H1 (cell line): ENCODE measurements at regions not wholly inside any gene's neighbourhood (a gene's known extent, or its start where the extent isn't known, plus 50 kb on each side); places are given as distances from the start of the nearest gene placed in this dataset.

Experiments
- CTCF ChIA-PET: fragments of 300-600 bp; sonication (Branson Sonifier 250); formaldehyde crosslinking; loops from one replicate; lab custom pipeline; 2021; ENCODE audit not compliant: partially characterized antibody; lab: Charles Lee
- POLR2A ChIA-PET: fragments of 300-600 bp; sonication (Branson Sonifier 250); formaldehyde crosslinking; loops from one replicate; lab custom pipeline; 2021; ENCODE audit warnings: inconsistent platforms; ENCODE audit not compliant: partially characterized antibody; lab: Charles Lee
- DNase-seq, 2 experiments: peaks; one replicate each; pipeline versions ENCODE4 v3.0.0 to v3.0.0-alpha.2; 2010 to 2022; ENCODE audit warnings: low spot score in 2 of 2, low read depth in 1 of 2, mixed read lengths in 1 of 2
- FAIRE-seq: peaks from 2 replicates; lab custom pipeline; 2011; peaks lifted over from hg19 to GRCh38; lab: Jason Lieb, UNC
- H2AFZ ChIP-seq: 2 replicates; pipeline ENCODE4 v1.8.1; 2012; ENCODE audit warnings: low read length, inconsistent platforms
- H2AK5ac ChIP-seq: 2 replicates; pipeline ENCODE4 v1.6.1; 2013; ENCODE audit warnings: low read depth, low read length
- H2BK120ac ChIP-seq: replicated peaks from 2 replicates; pipeline ENCODE3; 2013; ENCODE audit warnings: low read depth, low read length, inconsistent platforms
- H2BK12ac ChIP-seq: 2 replicates; pipeline ENCODE4 v1.6.1; 2013; ENCODE audit warnings: low read depth, low read length
- H2BK15ac ChIP-seq: 2 replicates; pipeline ENCODE4 v1.6.1; 2013; ENCODE audit warnings: low read length
- H2BK20ac ChIP-seq: 2 replicates; pipeline ENCODE4 v1.6.1; 2013; ENCODE audit warnings: low read length
- H2BK5ac ChIP-seq: 2 replicates; pipeline ENCODE4 v1.6.1; 2013; ENCODE audit warnings: low read depth, low read length
- H3K14ac ChIP-seq: 2 replicates; pipeline ENCODE4 v1.6.1; 2013; ENCODE audit warnings: inconsistent platforms; ENCODE audit not compliant: insufficient read length
- H3K18ac ChIP-seq: 2 replicates; pipeline ENCODE4 v1.6.1; 2013; ENCODE audit warnings: low read length; ENCODE audit errors: extremely low read depth
- H3K23ac ChIP-seq: 2 replicates; pipeline ENCODE4 v1.6.1; 2013; ENCODE audit warnings: inconsistent platforms; ENCODE audit not compliant: insufficient read length
- H3K23me2 ChIP-seq: 2 replicates; pipeline ENCODE4 v1.6.1; 2013; ENCODE audit warnings: low read depth, low read length
- H3K27ac ChIP-seq: 2 replicates; pipeline ENCODE4 v1.6.1; 2011; ENCODE audit warnings: low read depth, low read length, inconsistent platforms
- H3K27me3 ChIP-seq, 4 experiments: replicated peaks in 1 of 4; 1 replicate in 1 of 4; 2 replicates in 3 of 4; pipeline versions ENCODE4 v1.6.1 to v1.8.1; 2011 to 2013; ENCODE audit warnings: low read length in 3 of 4, mild to moderate bottlenecking in 3 of 4, inconsistent platforms in 2 of 4, mixed read lengths in 2 of 4, moderate library complexity in 1 of 4; ENCODE audit not compliant: control insufficient read depth in 3 of 4, insufficient read depth in 3 of 4; ENCODE audit errors: extremely low read depth in 1 of 4
- H3K36me3 ChIP-seq, 4 experiments: 2 replicates each; pipeline versions ENCODE4 v1.6.1 to v1.8.1; 2011 to 2013; ENCODE audit warnings: mild to moderate bottlenecking in 4 of 4, low read length in 3 of 4, moderate library complexity in 2 of 4, control low read depth in 1 of 4, inconsistent platforms in 1 of 4; ENCODE audit not compliant: insufficient read depth in 4 of 4, control insufficient read depth in 2 of 4
- H3K4ac ChIP-seq: replicated peaks from 2 replicates; pipeline ENCODE3; 2013; ENCODE audit warnings: low read length, low read depth, mixed read lengths, inconsistent platforms; ENCODE audit not compliant: insufficient read length
- H3K4me1 ChIP-seq, 4 experiments: replicated peaks in 1 of 4; 1 replicate in 1 of 4; 2 replicates in 3 of 4; pipeline versions ENCODE4 v1.6.1 to v1.8.1; 2011 to 2013; ENCODE audit warnings: low read length in 3 of 4, inconsistent platforms in 2 of 4, mixed read lengths in 1 of 4; ENCODE audit not compliant: insufficient read depth in 4 of 4, control insufficient read depth in 3 of 4
- H3K4me2 ChIP-seq, 2 experiments: 2 replicates each; pipeline versions ENCODE4 v1.6.1 to v1.8.1; 2011 to 2013; ENCODE audit warnings: low read depth in 2 of 2, low read length in 2 of 2, control low read depth in 1 of 2, inconsistent platforms in 1 of 2, mild to moderate bottlenecking in 1 of 2; ENCODE audit not compliant: insufficient read depth in 1 of 2
- H3K4me3 ChIP-seq, 4 experiments: fragments of 200-600, 300-600 bp in 1 of 4; sonication (generic), shearing (Covaris generic), sonication (Bioruptor Twin) in 1 of 4; 2 replicates each; pipeline versions ENCODE4 v1.5.1 to v1.8.1; 2011 to 2016; ENCODE audit warnings: low read length in 4 of 4, low read depth in 3 of 4, control low read depth in 2 of 4, inconsistent platforms in 2 of 4, mild to moderate bottlenecking in 2 of 4, mixed read lengths in 1 of 4, moderate library complexity in 1 of 4; ENCODE audit not compliant: insufficient read depth in 2 of 4; ENCODE audit errors: extremely low read depth in 1 of 4
- H3K56ac ChIP-seq: replicated peaks from 2 replicates; pipeline ENCODE3; 2013; ENCODE audit warnings: low read depth, mild to moderate bottlenecking, mixed read lengths, low read length, inconsistent platforms; ENCODE audit not compliant: insufficient read length
- H3K79me1 ChIP-seq: 2 replicates; pipeline ENCODE4 v1.6.1; 2013; ENCODE audit warnings: low read depth, low read length, control low read depth
- H3K79me2 ChIP-seq, 2 experiments: 2 replicates each; pipeline versions ENCODE4 v1.6.1 to v1.8.1; 2012 to 2013; ENCODE audit warnings: low read length in 2 of 2, mild to moderate bottlenecking in 2 of 2, inconsistent platforms in 1 of 2; ENCODE audit not compliant: insufficient read depth in 2 of 2, control insufficient read depth in 1 of 2
- H3K9ac ChIP-seq, 4 experiments: replicated peaks in 1 of 4; 1 replicate in 1 of 4; 2 replicates in 3 of 4; pipeline versions ENCODE4 v1.6.1 to v1.8.1; 2011 to 2013; ENCODE audit warnings: low read depth in 3 of 4, low read length in 3 of 4, control low read depth in 2 of 4, mild to moderate bottlenecking in 2 of 4, moderate library complexity in 2 of 4, inconsistent platforms in 1 of 4; ENCODE audit errors: extremely low read depth in 1 of 4
- H3K9me3 ChIP-seq, 2 experiments: 2 replicates each; pipeline versions ENCODE4 v1.6.1 to v1.8.1; 2012 to 2013; ENCODE audit warnings: mild to moderate bottlenecking in 2 of 2, moderate library complexity in 2 of 2, control low read depth in 1 of 2, inconsistent platforms in 1 of 2, low read depth in 1 of 2, low read length in 1 of 2, mixed read lengths in 1 of 2; ENCODE audit not compliant: insufficient read depth in 2 of 2
- H4K20me1 ChIP-seq, 2 experiments: replicated peaks in 1 of 2; 2 replicates each; pipeline versions ENCODE3 to v1.8.1; 2011 to 2013; ENCODE audit warnings: inconsistent platforms in 2 of 2, low read length in 2 of 2, mild to moderate bottlenecking in 1 of 2; ENCODE audit not compliant: insufficient read depth in 2 of 2, control insufficient read depth in 1 of 2
- H4K5ac ChIP-seq: 2 replicates; pipeline ENCODE4 v1.6.1; 2013; ENCODE audit warnings: low read length, low read depth, mixed read lengths, inconsistent platforms; ENCODE audit not compliant: insufficient read length
- H4K8ac ChIP-seq: 2 replicates; pipeline ENCODE4 v1.8.0; 2013; ENCODE audit warnings: mild to moderate bottlenecking, moderate library complexity, low read length, inconsistent platforms; ENCODE audit not compliant: insufficient read depth; ENCODE audit errors: extremely low read depth
- H4K91ac ChIP-seq: replicated peaks from 2 replicates; pipeline ENCODE3; 2013; ENCODE audit warnings: low read length, mixed read lengths, inconsistent platforms; ENCODE audit not compliant: insufficient read length
- FOSL1 ChIP-seq: IDR thresholded peaks from 2 replicates; pipeline ENCODE4 v1.6.1; 2011; ENCODE audit warnings: mild to moderate bottlenecking, low read depth, low read length, moderate library complexity; ENCODE audit not compliant: insufficient read depth
- TAF1 ChIP-seq: IDR thresholded peaks from 2 replicates; pipeline ENCODE4 v1.6.1; 2011; ENCODE audit warnings: mild to moderate bottlenecking, low read depth, low read length
- WGBS, 2 experiments: shearing (Covaris generic) in 1 of 2; methylation state at CpG; one replicate each; pipeline versions ENCODE4 v1.1.6 to v1.1.7; 2013 to 2015; ENCODE audit warnings: low lambda C conversion rate in 2 of 2, mixed read lengths in 2 of 2, inconsistent platforms in 1 of 2, low coverage in 1 of 2, missing lambda C conversion rate in 1 of 2; ENCODE audit not compliant: insufficient replicate concordance in 2 of 2, insufficient coverage in 1 of 2, insufficient read length in 1 of 2; ENCODE audit errors: extremely low coverage in 1 of 2, missing lambda C conversion rate in 1 of 2; 5-methylcytosine and 5-hydroxymethylcytosine counted together

DNA sequence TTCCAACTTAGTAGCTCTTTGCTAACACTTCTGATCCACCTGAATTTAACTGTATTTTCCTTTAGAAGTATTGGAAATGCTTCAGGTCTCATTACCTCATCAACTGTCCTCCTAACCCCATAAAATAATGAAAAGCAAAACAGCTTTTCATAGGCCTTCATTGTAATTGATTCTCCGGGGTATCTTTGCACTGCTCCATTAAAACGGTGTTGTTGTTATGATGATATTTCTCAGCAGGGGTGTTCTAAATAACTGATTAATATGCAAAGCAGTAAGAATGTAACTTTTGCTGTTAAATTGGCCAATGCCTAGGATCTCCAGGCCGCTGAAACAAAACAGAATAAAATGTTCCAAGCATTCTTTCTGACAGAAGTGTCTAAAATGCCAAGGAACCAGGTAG is 1983.2 kb downstream of the EFNA5 start:
- Histone ChIP-seq H2AK5ac (no peak overlapping the region), H3K4me1 (peaks cover 0 to 13% (median 3%) of the 10 kb centered on the region in 4 experiments; a peak in 2 of 7 replicates), H3K36me3 (no peaks in the 10 kb centered on the region), H4K8ac (no peak overlapping the region), H3K27me3 (no peaks in the 10 kb centered on the region), H2BK12ac (no peak overlapping the region; the same call in 1 of the 2 replicates), H3K9me3 (no peaks in the 10 kb centered on the region), H3K4me2 (peak overlapping the region; percentile 37 to 39; a peak in 3 of 4 replicates), H2BK15ac (no peak overlapping the region), H3K4ac (no peak overlapping the region), H3K18ac (no peak overlapping the region), H3K79me2 (no peaks in the 10 kb centered on the region), H4K20me1 (no peaks in the 10 kb centered on the region), H3K14ac (no peak overlapping the region), H3K9ac (no peak overlapping the region), H3K79me1 (no peaks in the 10 kb centered on the region), H4K91ac (no peak overlapping the region), H4K5ac (no peak overlapping the region), H3K23me2 (no peaks in the 10 kb centered on the region; the same call in 1 of the 2 replicates), H3K56ac (no peak overlapping the region), H3K4me3 (peak overlapping the region in 1 of 4 experiments; percentile 18; a peak in 1 of 8 replicates), H2BK20ac (no peak overlapping the region), H3K27ac (no peak overlapping the region), H2BK5ac (no peak overlapping the region), H2AFZ (no peak overlapping the region), H2BK120ac (peak overlapping the region; percentile 80), H3K23ac (no peak overlapping the region)
- no peak for FAIRE-seq
- ChIA-PET POLR2A (interaction anchor here (0.7 kb wide), 1 partner anchor 13 kb away, joined by 3 read pairs; no protein-coding TSS in a partner anchor), CTCF (no interaction called here)
- WGBS, 2 experiments, result 22% methylated on average over 3 of the region's 3 CpGs; no CpG with 5 or more reads in 1 of the 2 experiments
- no peak for DNase-seq
- TF ChIP-seq TAF1, result no peak
- no peak for TF ChIP-seq FOSL1
